KMS-11 (cell line): ENCODE measurements at regions not wholly inside any gene's neighbourhood (a gene's known extent, or its start where the extent isn't known, plus 50 kb on each side); places are given as distances from the start of the nearest gene placed in this dataset.

Experiments
- H2AFZ ChIP-seq: fragments of 200-600 bp; sonication (generic); 2 replicates; pipeline ENCODE4 v1.6.1; 2016; ENCODE audit warnings: antibody characterized with exemption, mixed run types, low read depth
- H3K27ac ChIP-seq: fragments of 200-600 bp; sonication (generic); 2 replicates; pipeline ENCODE4 v1.6.1; 2016; ENCODE audit warnings: mild to moderate bottlenecking, mixed run types
- H3K27me3 ChIP-seq: fragments of 200-600 bp; sonication (generic); 2 replicates; pipeline ENCODE4 v1.6.1; 2017; ENCODE audit warnings: mild to moderate bottlenecking, low read depth, mixed run types, moderate library complexity; ENCODE audit not compliant: insufficient read depth
- H3K36me3 ChIP-seq: fragments of 200-600 bp; sonication (generic); 2 replicates; pipeline ENCODE4 v1.6.1; 2017; ENCODE audit warnings: mild to moderate bottlenecking, mixed run types; ENCODE audit not compliant: insufficient read depth
- H3K4me1 ChIP-seq: fragments of 200-600 bp; sonication (generic); 2 replicates; pipeline ENCODE4 v1.6.1; 2016; ENCODE audit warnings: mild to moderate bottlenecking, low read depth, mixed run types; ENCODE audit not compliant: poor library complexity, severe bottlenecking
- H3K4me2 ChIP-seq: fragments of 200-600 bp; sonication (generic); 2 replicates; pipeline ENCODE4 v1.7.0; 2016; ENCODE audit warnings: mild to moderate bottlenecking, mixed run types
- H3K4me3 ChIP-seq: fragments of 200-600 bp; sonication (generic); IDR thresholded peaks from 2 replicates; pipeline ENCODE4 v1.6.1; 2017; ENCODE audit warnings: low read depth, low read length, mixed read lengths; ENCODE audit not compliant: insufficient read depth
- H3K79me2 ChIP-seq: fragments of 200-600 bp; sonication (generic); 2 replicates; pipeline ENCODE4 v1.6.1; 2016; ENCODE audit warnings: low read depth, mixed run types; ENCODE audit not compliant: insufficient read depth
- H3K9ac ChIP-seq: fragments of 200-600 bp; sonication (generic); 2 replicates; pipeline ENCODE4 v1.6.1; 2016; ENCODE audit warnings: mild to moderate bottlenecking, mixed run types
- H4K20me1 ChIP-seq: fragments of 200-600 bp; sonication (generic); 2 replicates; pipeline ENCODE4 v1.6.1; 2016; ENCODE audit warnings: mild to moderate bottlenecking, mixed run types; ENCODE audit not compliant: insufficient read depth
- CTCF ChIP-seq: fragments of 200-600 bp; sonication (generic); conservative IDR thresholded peaks from 2 replicates; pipeline ENCODE4 v1.6.1; 2017; ENCODE audit warnings: low read depth, mild to moderate bottlenecking, antibody characterized with exemption, low read length, moderate library complexity, mixed read lengths

GRCh38 chr9:22911632-22912031 is 465.0 kb downstream of the DMRTA1 start:
- Histone ChIP-seq H3K27me3 (no peaks in the 10 kb centered on the region), H3K79me2 (no peaks in the 10 kb centered on the region), H3K27ac (no peak overlapping the region), H3K4me2 (no peak overlapping the region), H4K20me1 (no peaks in the 10 kb centered on the region), H3K4me3 (no peak overlapping the region), H2AFZ (no peak overlapping the region), H3K4me1 (peaks cover 17% of the 10 kb centered on the region), H3K36me3 (no peaks in the 10 kb centered on the region), H3K9ac (no peak overlapping the region)
- no peak for TF ChIP-seq CTCF

DNA sequence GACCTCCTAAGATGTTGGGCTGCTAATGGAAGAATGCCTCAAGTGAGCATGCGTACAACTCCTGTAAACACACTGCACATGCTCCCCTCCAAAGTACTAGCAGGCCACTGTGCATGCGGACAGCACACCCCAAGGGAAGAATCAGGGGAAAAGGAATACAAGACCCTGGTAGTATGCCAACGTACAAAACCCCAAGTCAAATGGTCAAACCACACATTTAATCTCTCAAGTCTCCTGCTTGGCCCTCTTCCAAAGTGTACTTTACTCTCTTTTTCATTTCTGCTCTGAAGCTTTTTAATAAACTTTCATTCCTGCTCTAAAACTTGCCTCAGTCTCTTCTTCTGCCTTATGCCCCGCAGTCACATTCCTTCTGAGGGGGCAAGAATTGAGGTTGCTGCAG is 466.4 kb downstream of the DMRTA1 start:
- no peaks in the 10 kb centered on the region for H4K20me1 ChIP-seq
- no peak overlapping the region for H3K9ac ChIP-seq
- H3K79me2 ChIP-seq, result no peaks in the 10 kb centered on the region
- H3K4me2 ChIP-seq, result peak overlapping the region; percentile 33; the same call in 1 of the 2 replicates
- H3K27ac ChIP-seq, result no peak overlapping the region
- H3K27me3 ChIP-seq, result no peaks in the 10 kb centered on the region
- no peak overlapping the region for H3K4me3 ChIP-seq
- no peaks in the 10 kb centered on the region for H3K36me3 ChIP-seq
- no peak for TF ChIP-seq CTCF
- H3K4me1 ChIP-seq, result peaks cover 17% of the 10 kb centered on the region
- H2AFZ ChIP-seq, result no peak overlapping the region

DNA sequence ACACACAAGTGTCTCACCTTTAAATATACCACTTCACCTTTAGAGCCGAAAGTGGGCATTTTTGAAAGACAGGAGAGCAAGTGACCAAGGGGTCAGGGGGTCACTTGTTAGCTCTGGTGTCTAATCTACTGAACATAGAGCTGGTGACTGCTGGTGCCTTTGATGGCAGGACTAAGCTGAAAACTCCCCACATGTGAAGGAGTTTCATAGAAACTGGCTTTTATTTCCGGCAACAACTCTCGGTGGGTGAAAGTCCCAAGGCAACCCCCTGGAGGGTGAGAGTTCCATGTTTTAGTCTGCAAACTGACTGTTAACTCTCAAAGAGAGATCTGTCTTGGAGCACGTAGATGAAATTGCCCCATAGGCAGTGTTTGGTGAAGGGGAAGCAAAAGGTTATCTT is 466.9 kb downstream of the DMRTA1 start:
- H3K36me3 ChIP-seq, result no peaks in the 10 kb centered on the region
- no peaks in the 10 kb centered on the region for H4K20me1 ChIP-seq
- no peak overlapping the region for H3K27ac ChIP-seq
- H3K4me3 ChIP-seq, result no peak overlapping the region
- no peak overlapping the region for H3K9ac ChIP-seq
- no peaks in the 10 kb centered on the region for H3K79me2 ChIP-seq
- peaks cover 17% of the 10 kb centered on the region for H3K4me1 ChIP-seq
- no peak for TF ChIP-seq CTCF
- no peaks in the 10 kb centered on the region for H3K27me3 ChIP-seq
- no peak overlapping the region for H2AFZ ChIP-seq
- H3K4me2 ChIP-seq, result peak overlapping the region; percentile 33; the same call in 1 of the 2 replicates

- Histone ChIP-seq H3K9ac (no peak overlapping the region), H3K4me1 (peaks cover 20% of the 10 kb centered on the region), H3K36me3 (no peaks in the 10 kb centered on the region), H3K4me2 (no peak overlapping the region), H3K27me3 (no peaks in the 10 kb centered on the region), H4K20me1 (no peaks in the 10 kb centered on the region), H2AFZ (no peak overlapping the region), H3K79me2 (no peaks in the 10 kb centered on the region), H3K27ac (no peak overlapping the region), H3K4me3 (no peak overlapping the region)
- TF ChIP-seq CTCF, result no peak
These were observed 469.5 kb downstream of the DMRTA1 start for GRCh38 chr9:22916148-22916547.

GRCh38 chr9:22919423-22919822 is 472.8 kb downstream of the DMRTA1 start:
- no peak overlapping the region for H3K4me2 ChIP-seq
- peaks cover 3% of the 10 kb centered on the region for H3K4me1 ChIP-seq
- H2AFZ ChIP-seq, result no peak overlapping the region
- no peak overlapping the region for H3K27ac ChIP-seq
- H3K4me3 ChIP-seq, result no peak overlapping the region
- H4K20me1 ChIP-seq, result no peaks in the 10 kb centered on the region
- no peaks in the 10 kb centered on the region for H3K79me2 ChIP-seq
- no peaks in the 10 kb centered on the region for H3K27me3 ChIP-seq
- TF ChIP-seq CTCF, result no peak
- no peak overlapping the region for H3K9ac ChIP-seq
- H3K36me3 ChIP-seq, result no peaks in the 10 kb centered on the region
